ENCODE measurements at regions not wholly inside any gene's neighbourhood (a gene's known extent, or its start where the extent isn't known, plus 50 kb on each side); places are given as distances from the start of the nearest gene placed in this dataset.
A peak's percentile ranks its signal among the peaks of the same experiment; 100 is the strongest.

DNA sequence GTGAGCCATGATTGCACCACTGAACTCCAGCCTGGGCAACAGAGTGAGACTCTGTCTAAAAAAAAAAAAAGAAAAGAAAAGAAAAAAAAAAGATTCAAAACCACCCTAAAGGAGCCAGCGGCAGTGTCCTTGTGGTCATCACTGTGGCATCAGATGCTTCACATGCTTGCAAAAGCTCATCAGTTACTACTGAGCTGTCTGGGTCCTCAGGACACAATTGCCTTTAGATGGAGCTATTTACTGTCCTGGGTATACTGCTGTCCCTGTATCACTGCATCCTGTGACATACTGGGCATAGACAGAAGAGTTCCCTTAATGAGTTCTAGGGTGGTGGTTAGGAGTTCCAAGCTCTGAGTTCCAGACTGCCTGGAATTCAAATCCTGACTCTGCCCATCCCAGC is 85.8 kb downstream of the LINGO1 start:
- no peak for DNase-seq (ENCODE audit: low read depth in 2 of 2)
- no peak for TF ChIP-seq CTCF (IDR thresholded peaks at IDR 0.05; ENCODE audit: low read depth, low read length)
- H3K4me3 ChIP-seq (replicated peaks in 1 of 2; ENCODE audit: low read depth in 2 of 2, low read length in 2 of 2): no peak overlapping the region

DNA sequence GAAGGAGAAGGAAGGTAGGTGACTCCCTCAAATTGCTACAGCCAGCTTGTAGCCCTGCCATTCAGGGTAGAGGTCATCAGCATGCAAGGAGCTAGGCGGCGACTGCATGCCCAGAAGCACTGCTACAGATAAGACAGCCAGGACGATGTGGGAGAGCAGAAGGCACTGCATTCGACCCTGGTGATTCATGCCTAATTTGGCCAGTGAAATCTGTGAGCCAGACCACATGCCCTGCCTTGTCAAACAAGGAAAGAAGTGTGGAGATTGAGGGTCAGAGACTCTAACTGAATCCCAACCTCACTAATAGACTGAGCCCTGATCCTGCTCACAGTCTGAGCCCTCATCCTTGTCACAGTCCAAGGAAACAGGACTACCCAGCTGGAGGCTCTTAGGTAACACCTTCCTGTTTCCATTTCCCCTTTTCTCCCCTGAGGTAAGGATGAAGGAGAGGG is 86.6 kb downstream of the LINGO1 start:
- DNase-seq (ENCODE audit: low read depth in 2 of 2): peak; percentile 77 to 91
- H3K4me3 ChIP-seq (replicated peaks in 1 of 2; ENCODE audit: low read depth in 2 of 2, low read length in 2 of 2): no peak overlapping the region
- TF ChIP-seq CTCF (IDR thresholded peaks at IDR 0.05; ENCODE audit: low read depth, low read length): no peak

GRCh38 chr15:77545058-77545457 is 87.7 kb downstream of the LINGO1 start:
- H3K4me3 ChIP-seq (replicated peaks in 1 of 2; ENCODE audit: low read depth in 2 of 2, low read length in 2 of 2): no peak overlapping the region
- TF ChIP-seq CTCF (IDR thresholded peaks at IDR 0.05; ENCODE audit: low read depth, low read length): no peak
- DNase-seq (ENCODE audit: low read depth in 2 of 2): no peak

GRCh38 chr15:77544162-77544561 is 88.5 kb downstream of the LINGO1 start:
- H3K4me3 ChIP-seq (replicated peaks in 1 of 2; ENCODE audit: low read depth in 2 of 2, low read length in 2 of 2): no peak overlapping the region
- TF ChIP-seq CTCF (IDR thresholded peaks at IDR 0.05; ENCODE audit: low read depth, low read length): no peak
- DNase-seq (ENCODE audit: low read depth in 2 of 2): no peak

- peak overlapping the region; percentile 27 to 51 for H3K4me3 ChIP-seq (replicated peaks in 1 of 2; ENCODE audit: low read depth in 2 of 2, low read length in 2 of 2)
- peak; percentile 86 to 91 for DNase-seq (ENCODE audit: low read depth in 2 of 2)
- TF ChIP-seq CTCF (IDR thresholded peaks at IDR 0.05; ENCODE audit: low read depth, low read length): peak; percentile 93
Measured at GRCh38 chr15:77543159-77543882, 89.4 kb downstream of the LINGO1 start.

DNA sequence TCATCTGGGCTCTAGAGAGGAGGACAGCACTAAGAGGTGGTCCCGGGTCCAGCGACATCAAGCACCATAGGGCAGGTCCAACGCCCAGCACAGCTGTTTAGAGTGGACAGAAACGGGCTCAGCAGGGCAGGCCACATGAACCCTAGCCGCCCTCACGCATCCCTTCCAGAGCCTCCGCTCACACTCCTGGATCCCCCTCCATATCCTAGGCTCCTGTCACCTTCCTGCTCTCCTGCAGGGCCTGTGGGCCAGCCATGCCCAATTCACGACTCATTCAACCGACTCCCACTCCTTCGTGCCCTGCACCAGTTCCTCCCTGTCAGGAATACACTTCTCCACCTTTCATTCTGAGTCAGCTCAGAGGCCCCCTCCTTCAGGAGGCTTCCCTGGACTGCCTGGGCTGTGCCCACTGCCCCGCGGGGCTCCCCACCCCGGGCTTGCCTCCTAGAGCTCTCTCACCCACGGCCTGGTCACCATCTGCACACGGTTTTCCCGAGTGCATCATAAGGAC is 90.2 kb downstream of the LINGO1 start:
- H3K4me3 ChIP-seq (replicated peaks in 1 of 2; ENCODE audit: low read depth in 2 of 2, low read length in 2 of 2): peak overlapping the region in 1 of 2 donors; percentile 51
- peak in 1 of 2 donors; percentile 34 for DNase-seq (ENCODE audit: low read depth in 2 of 2)
- no peak for TF ChIP-seq CTCF (IDR thresholded peaks at IDR 0.05; ENCODE audit: low read depth, low read length)
